ENCODE measurements at regions not wholly inside any gene's neighbourhood (a gene's known extent, or its start where the extent isn't known, plus 50 kb on each side); places are given as distances from the start of the nearest gene placed in this dataset.

DNA sequence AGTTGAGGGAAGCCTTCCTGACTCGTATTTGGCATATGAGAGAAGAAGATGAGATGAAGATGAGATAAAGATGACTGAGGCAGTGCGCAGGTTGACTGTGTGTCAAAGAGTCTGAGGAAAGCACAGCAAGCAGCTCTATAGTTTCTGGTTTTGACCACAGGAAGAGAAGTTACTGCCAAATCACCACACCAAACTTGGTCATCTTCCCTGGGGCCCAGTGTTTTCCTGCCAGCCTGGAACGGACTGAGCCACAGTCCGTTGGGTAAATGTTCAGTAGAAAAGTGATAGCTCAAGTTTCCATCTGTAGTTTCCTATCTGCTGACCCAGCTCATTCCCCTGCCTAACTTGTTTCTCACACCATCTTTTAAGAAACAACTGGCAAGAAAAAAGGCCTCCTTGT lies 80.7 kb upstream of the ADAMTS19 start:
- TF ChIP-seq, protein P1, sequence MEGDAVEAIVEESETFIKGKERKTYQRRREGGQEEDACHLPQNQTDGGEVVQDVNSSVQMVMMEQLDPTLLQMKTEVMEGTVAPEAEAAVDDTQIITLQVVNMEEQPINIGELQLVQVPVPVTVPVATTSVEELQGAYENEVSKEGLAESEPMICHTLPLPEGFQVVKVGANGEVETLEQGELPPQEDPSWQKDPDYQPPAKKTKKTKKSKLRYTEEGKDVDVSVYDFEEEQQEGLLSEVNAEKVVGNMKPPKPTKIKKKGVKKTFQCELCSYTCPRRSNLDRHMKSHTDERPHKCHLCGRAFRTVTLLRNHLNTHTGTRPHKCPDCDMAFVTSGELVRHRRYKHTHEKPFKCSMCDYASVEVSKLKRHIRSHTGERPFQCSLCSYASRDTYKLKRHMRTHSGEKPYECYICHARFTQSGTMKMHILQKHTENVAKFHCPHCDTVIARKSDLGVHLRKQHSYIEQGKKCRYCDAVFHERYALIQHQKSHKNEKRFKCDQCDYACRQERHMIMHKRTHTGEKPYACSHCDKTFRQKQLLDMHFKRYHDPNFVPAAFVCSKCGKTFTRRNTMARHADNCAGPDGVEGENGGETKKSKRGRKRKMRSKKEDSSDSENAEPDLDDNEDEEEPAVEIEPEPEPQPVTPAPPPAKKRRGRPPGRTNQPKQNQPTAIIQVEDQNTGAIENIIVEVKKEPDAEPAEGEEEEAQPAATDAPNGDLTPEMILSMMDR (IDR thresholded peaks at IDR 0.05; ENCODE audit: poor library complexity): no peak
- TF ChIP-seq EZH2 (IDR thresholded peaks at IDR 0.05; ENCODE audit: borderline replicate concordance): no peak
- TF ChIP-seq EZH2phosphoT487 (IDR thresholded peaks at IDR 0.05; ENCODE audit: low read depth, severe bottlenecking, unreplicated experiment): no peak

Measured in hepatocyte (in vitro differentiated cells).